Right renal pelvis (tissue), 4 donors: ENCODE measurements at regions not wholly inside any gene's neighbourhood (a gene's known extent, or its start where the extent isn't known, plus 50 kb on each side); places are given as distances from the start of the nearest gene placed in this dataset.

Experiments used
- DNase-seq, 4 donors: peaks; one replicate each; pipeline ENCODE4 v3.0.0-alpha.2; 2013; ENCODE audit warnings: low read depth in 4 of 4, low spot score in 3 of 4, missing footprints in 1 of 4

- no peak for DNase-seq
Observed at GRCh38 chr7:142380069-142380468, 122.2 kb upstream of the PRSS58 start.

- DNase-seq = no peak
Observed at GRCh38 chr7:142379201-142379885, 121.5 kb upstream of the PRSS58 start.

- DNase-seq = no peak
Observed at GRCh38 chr7:142377567-142377966, 119.7 kb upstream of the PRSS58 start.

- DNase-seq = no peak
Observed at GRCh38 chr7:142376356-142376997, 118.6 kb upstream of the PRSS58 start.

GRCh38 chr7:142375710-142376313, 118.0 kb upstream of the PRSS58 start:
- DNase-seq = peak in 3 of 4 donors; percentile 18 to 46 (median 31)

GRCh38 chr7:142372727-142373126, 114.9 kb upstream of the PRSS58 start:
- DNase-seq = no peak

GRCh38 chr7:142371586-142372377, 113.9 kb upstream of the PRSS58 start:
- DNase-seq = no peak

GRCh38 chr7:142365410-142365842, 107.6 kb upstream of the PRSS58 start:
- DNase-seq = no peak

GRCh38 chr7:142364551-142364950, 106.7 kb upstream of the PRSS58 start:
- DNase-seq = no peak

GRCh38 chr7:142362349-142362748, 104.5 kb upstream of the PRSS58 start:
- no peak for DNase-seq

GRCh38 chr7:142359694-142360279, 101.9 kb upstream of the PRSS58 start:
- no peak for DNase-seq

- peak in 3 of 4 donors; percentile 25 to 32 (median 26) for DNase-seq
Observed at GRCh38 chr7:142357953-142358520, 100.2 kb upstream of the PRSS58 start.

- no peak for DNase-seq
Observed at GRCh38 chr7:142356166-142356565, 98.3 kb upstream of the PRSS58 start.

GRCh38 chr7:142355328-142355727, 97.5 kb upstream of the PRSS58 start:
- DNase-seq = no peak

GRCh38 chr7:142353147-142354060, 95.5 kb upstream of the PRSS58 start:
- DNase-seq = no peak

- DNase-seq = no peak
Observed at GRCh38 chr7:142352543-142352942, 94.7 kb upstream of the PRSS58 start.

- DNase-seq = no peak
Observed at GRCh38 chr7:142351145-142351544, 93.3 kb upstream of the PRSS58 start.

- DNase-seq = no peak
Observed at GRCh38 chr7:142349670-142350405, 92.0 kb upstream of the PRSS58 start.
